HL-60 (cell line): ENCODE measurements at regions not wholly inside any gene's neighbourhood (a gene's known extent, or its start where the extent isn't known, plus 50 kb on each side); places are given as distances from the start of the nearest gene placed in this dataset.

Source experiments
- DNase-seq, 2 experiments: peaks; one replicate each; pipeline ENCODE4 v3.0.0-alpha.2; 2010 to 2020; ENCODE audit warnings: low read depth in 1 of 2, low spot score in 1 of 2
- H3K27ac ChIP-seq: fragments of 250-450 bp; sonication (Bioruptor Pico); replicated peaks from 2 replicates; pipeline ENCODE4 v1.5.1; 2020; ENCODE audit warnings: mild to moderate bottlenecking, moderate library complexity
- H3K27me3 ChIP-seq: fragments of 250-450 bp; sonication (Bioruptor Pico); 2 replicates; pipeline ENCODE4 v1.5.1; 2021; ENCODE audit warnings: mild to moderate bottlenecking, moderate library complexity; ENCODE audit not compliant: insufficient read depth, poor library complexity, severe bottlenecking
- H3K4me3 ChIP-seq: replicated peaks from 2 replicates; pipeline ENCODE4 v1.5.1; 2011; ENCODE audit warnings: mild to moderate bottlenecking, control low read depth, low read length; ENCODE audit not compliant: insufficient read depth
- CTCF ChIP-seq: IDR thresholded peaks from one replicate; pipeline ENCODE4 v1.5.1; 2011; ENCODE audit warnings: low read length, control low read depth, inconsistent platforms; ENCODE audit not compliant: insufficient read depth
- GABPA ChIP-seq: IDR thresholded peaks from 2 replicates; pipeline ENCODE4 v1.6.1; 2012; ENCODE audit warnings: low read depth
- POLR2AphosphoS5 ChIP-seq: IDR thresholded peaks from 2 replicates; pipeline ENCODE4 v1.6.1; 2012; ENCODE audit warnings: low read depth
- REST ChIP-seq: IDR thresholded peaks from 2 replicates; pipeline ENCODE4 v1.6.1; 2012; ENCODE audit warnings: low read depth; ENCODE audit not compliant: insufficient replicate concordance
- SPI1 ChIP-seq: IDR thresholded peaks from 2 replicates; pipeline ENCODE4 v1.6.1; 2012; ENCODE audit warnings: low read depth, mild to moderate bottlenecking, borderline replicate concordance

DNA sequence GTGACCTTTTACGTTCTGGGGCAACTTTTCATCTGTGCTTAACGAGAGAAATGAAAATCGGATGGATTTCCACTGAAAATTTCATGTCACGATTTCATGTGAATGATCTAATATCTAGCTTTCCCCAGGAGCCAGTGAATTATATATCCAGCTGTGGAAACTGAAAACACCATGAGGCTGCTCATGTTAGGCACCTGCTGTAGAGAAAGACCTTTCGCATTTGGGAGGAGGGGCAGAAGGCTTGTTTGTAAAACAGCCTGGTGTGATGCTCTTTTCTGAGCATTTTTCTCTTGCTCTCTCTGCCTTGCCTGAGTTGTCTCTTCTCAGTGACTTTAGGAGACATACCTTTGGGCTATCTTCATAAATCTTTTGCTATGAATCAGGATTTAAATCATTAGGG is 84.6 kb upstream of the CYP1B1 start:
- DNase-seq = no peak
- H3K27me3 ChIP-seq = no peaks in the 10 kb centered on the region
- no peak overlapping the region for H3K27ac ChIP-seq
- TF ChIP-seq POLR2AphosphoS5 (no peak), GABPA (no peak), SPI1 (no peak)
- no peak overlapping the region for H3K4me3 ChIP-seq

- no peak for TF ChIP-seq CTCF
- no peak for TF ChIP-seq POLR2AphosphoS5
- no peak for TF ChIP-seq REST
- no peak for TF ChIP-seq GABPA
- TF ChIP-seq SPI1 = no peak
- H3K27me3 ChIP-seq = no peaks in the 10 kb centered on the region
- no peak for DNase-seq
- H3K4me3 ChIP-seq = no peak overlapping the region
- H3K27ac ChIP-seq = no peak overlapping the region
These were observed 83.6 kb upstream of the CYP1B1 start for GRCh38 chr2:38159597-38159996.

GRCh38 chr2:38159191-38159590 is 83.2 kb upstream of the CYP1B1 start:
- H3K27me3 ChIP-seq = no peaks in the 10 kb centered on the region
- DNase-seq = no peak
- TF ChIP-seq REST (no peak), SPI1 (no peak), CTCF (no peak), GABPA (no peak), POLR2AphosphoS5 (no peak)
- H3K4me3 ChIP-seq = no peak overlapping the region
- no peak overlapping the region for H3K27ac ChIP-seq

DNA sequence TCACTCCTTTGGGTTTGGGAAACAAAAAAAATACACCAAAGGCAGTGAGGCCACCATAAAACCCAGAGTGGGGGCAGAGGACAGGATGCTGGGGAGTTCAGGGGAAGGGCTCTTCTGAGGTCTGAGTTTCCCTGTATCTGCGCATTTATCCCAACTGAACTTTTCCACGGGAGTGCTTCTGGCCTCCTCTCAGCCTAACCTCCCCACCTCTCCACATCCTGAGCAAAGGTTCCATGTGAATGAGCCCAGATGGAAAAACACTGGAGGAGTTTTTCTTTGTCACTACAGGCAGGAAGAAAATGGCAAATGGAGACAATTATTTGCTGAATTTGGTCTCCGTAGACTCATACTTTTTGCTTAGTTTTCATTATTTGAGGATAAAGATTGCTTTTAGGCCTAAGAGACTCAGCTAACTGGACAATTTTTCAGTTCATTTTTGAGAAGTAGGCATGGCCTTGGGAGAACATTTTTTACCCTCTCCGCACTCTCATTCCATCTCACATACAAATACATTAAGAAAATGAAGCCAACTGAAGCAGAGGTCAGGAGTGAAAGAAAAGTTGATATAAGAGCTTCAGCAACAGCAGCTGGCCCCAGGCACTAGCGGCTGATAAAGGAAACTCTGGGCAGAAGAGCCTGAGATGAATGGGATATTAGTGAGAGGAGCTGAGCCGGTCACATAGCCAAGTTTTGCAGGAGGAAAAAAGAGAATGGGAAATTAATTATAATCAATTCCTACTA is 82.6 kb upstream of the CYP1B1 start:
- no peaks in the 10 kb centered on the region for H3K27me3 ChIP-seq
- no peak for DNase-seq
- no peak for TF ChIP-seq CTCF
- TF ChIP-seq GABPA = no peak
- TF ChIP-seq REST = no peak
- TF ChIP-seq SPI1 = no peak
- no peak for TF ChIP-seq POLR2AphosphoS5
- no peak overlapping the region for H3K27ac ChIP-seq
- H3K4me3 ChIP-seq = no peak overlapping the region
